Thoracic aorta (tissue), 2 donors: ENCODE measurements at regions not wholly inside any gene's neighbourhood (a gene's known extent, or its start where the extent isn't known, plus 50 kb on each side); places are given as distances from the start of the nearest gene placed in this dataset.

ENCODE experiments used
- ATAC-seq: fragments of 150-250 bp; one replicate; pipeline ENCODE4 v1.8.0; 2017; ENCODE audit warnings: low read depth; ENCODE audit not compliant: insufficient number of reproducible peaks, low FRiP score
- DNase-seq: peaks from one replicate; pipeline ENCODE4 v3.0.0-alpha.2; 2020; ENCODE audit warnings: low spot score
- H3K27ac ChIP-seq, 2 donors: fragments of 200-600 bp; sonication (generic); 1 replicate in 1 of 2; 2 replicates in 1 of 2; pipeline ENCODE4 v1.5.1; 2016; ENCODE audit warnings: mild to moderate bottlenecking in 2 of 2, moderate library complexity in 2 of 2
- H3K27me3 ChIP-seq: fragments of 200-600 bp; sonication (generic); replicated peaks from 2 replicates; pipeline ENCODE4 v1.6.0; 2016; ENCODE audit warnings: mild to moderate bottlenecking; ENCODE audit not compliant: insufficient read depth
- H3K36me3 ChIP-seq: fragments of 200-600 bp; sonication (generic); one replicate; pipeline ENCODE4 v1.5.1; 2016
- H3K4me1 ChIP-seq, 2 donors: fragments of 200-600 bp; sonication (generic); 1 replicate in 1 of 2; 2 replicates in 1 of 2; pipeline versions ENCODE4 v1.5.1 to v1.6.0; 2016; ENCODE audit warnings: low read depth in 2 of 2, mild to moderate bottlenecking in 1 of 2; ENCODE audit not compliant: control insufficient read depth in 1 of 2
- H3K4me3 ChIP-seq: fragments of 200-600 bp; sonication (generic); 2 replicates; pipeline ENCODE4 v1.5.1; 2016; ENCODE audit warnings: mild to moderate bottlenecking
- H3K9me3 ChIP-seq: fragments of 200-600 bp; sonication (generic); 2 replicates; pipeline ENCODE4 v1.5.1; 2016
- CTCF ChIP-seq: fragments of 200-600 bp; sonication (generic); IDR thresholded peaks from one replicate; pipeline ENCODE4 v1.5.1; 2019; ENCODE audit warnings: antibody characterized with exemption

- Histone ChIP-seq H3K27ac (no peak overlapping the region), H3K9me3 (no peaks in the 10 kb centered on the region), H3K36me3 (no peaks in the 10 kb centered on the region), H3K4me1 (peaks cover 5 to 9% of the 10 kb centered on the region in 2 donors), H3K4me3 (no peak overlapping the region), H3K27me3 (no peaks in the 10 kb centered on the region)
- DNase-seq (no peak), ATAC-seq (no peak)
- TF ChIP-seq CTCF = no peak
Measured at GRCh38 chr5:39485079-39485478, 60.3 kb upstream of the DAB2 start.

GRCh38 chr5:39484673-39485072 lies 59.9 kb upstream of the DAB2 start:
- H3K4me3 ChIP-seq = no peak overlapping the region
- no peaks in the 10 kb centered on the region for H3K9me3 ChIP-seq
- no peak for TF ChIP-seq CTCF
- DNase-seq = no peak
- H3K27ac ChIP-seq = no peak overlapping the region
- peaks cover 5 to 10% of the 10 kb centered on the region in 2 donors for H3K4me1 ChIP-seq
- H3K27me3 ChIP-seq = no peaks in the 10 kb centered on the region
- no peaks in the 10 kb centered on the region for H3K36me3 ChIP-seq
- ATAC-seq = no peak

GRCh38 chr5:39482098-39482497 lies 57.3 kb upstream of the DAB2 start:
- no peak for TF ChIP-seq CTCF
- H3K9me3 ChIP-seq = no peaks in the 10 kb centered on the region
- H3K27ac ChIP-seq = no peak overlapping the region

GRCh38 chr5:39479537-39479936 lies 54.8 kb upstream of the DAB2 start:
- Histone ChIP-seq H3K27me3 (no peaks in the 10 kb centered on the region), H3K9me3 (no peaks in the 10 kb centered on the region), H3K4me3 (no peak overlapping the region), H3K4me1 (peaks cover 12 to 47% of the 10 kb centered on the region in 2 donors), H3K27ac (no peak overlapping the region), H3K36me3 (no peaks in the 10 kb centered on the region)
- no peak for ATAC-seq
- TF ChIP-seq CTCF = no peak
- DNase-seq = no peak

More at GRCh38 chr5:39482098-39482497, 57.3 kb upstream of the DAB2 start:
- H3K4me1 ChIP-seq = peaks cover 8 to 30% of the 10 kb centered on the region in 2 donors
- DNase-seq (no peak), ATAC-seq (no peak)
- no peaks in the 10 kb centered on the region for H3K36me3 ChIP-seq
- no peaks in the 10 kb centered on the region for H3K27me3 ChIP-seq
- no peak overlapping the region for H3K4me3 ChIP-seq

- H3K9me3 ChIP-seq = no peaks in the 10 kb centered on the region
- no peaks in the 10 kb centered on the region for H3K27me3 ChIP-seq
- ATAC-seq (no peak), DNase-seq (no peak)
- no peak overlapping the region for H3K27ac ChIP-seq
- no peaks in the 10 kb centered on the region for H3K36me3 ChIP-seq
- no peak overlapping the region for H3K4me3 ChIP-seq
- peaks cover 12 to 47% of the 10 kb centered on the region in 2 donors for H3K4me1 ChIP-seq
- TF ChIP-seq CTCF = no peak
Measured at GRCh38 chr5:39478863-39479262, 54.1 kb upstream of the DAB2 start.
